GM19395 (cell line): ENCODE measurements at regions not wholly inside any gene's neighbourhood (a gene's known extent, or its start where the extent isn't known, plus 50 kb on each side); places are given as distances from the start of the nearest gene placed in this dataset.

ENCODE experiments used
- ATAC-seq: cut with Tn5 transposase; IDR thresholded peaks from one replicate; pipeline ENCODE4 v1.9.1; 2021; ENCODE audit warnings: mild to moderate bottlenecking, moderate library complexity; ENCODE audit not compliant: unreplicated experiment

- ATAC-seq, result no peak
These were observed 240.2 kb upstream of the CSF3R start for GRCh38 chr1:36722871-36723270.

GRCh38 chr1:36721261-36721660 lies 238.5 kb upstream of the CSF3R start:
- no peak for ATAC-seq

- no peak for ATAC-seq
These were observed 234.7 kb upstream of the CSF3R start for GRCh38 chr1:36717431-36717830.

- no peak for ATAC-seq
These were observed 233.1 kb upstream of the CSF3R start for GRCh38 chr1:36715797-36716196.

GRCh38 chr1:36714301-36714700 lies 231.6 kb upstream of the CSF3R start:
- ATAC-seq, result no peak

- ATAC-seq, result no peak
These were observed 228.8 kb upstream of the CSF3R start for GRCh38 chr1:36711480-36711879.

GRCh38 chr1:36710951-36711350 lies 228.2 kb upstream of the CSF3R start:
- ATAC-seq, result no peak

- ATAC-seq, result no peak
These were observed 227.3 kb upstream of the CSF3R start for GRCh38 chr1:36709869-36710481.

GRCh38 chr1:36708587-36708986 lies 225.9 kb upstream of the CSF3R start:
- no peak for ATAC-seq

GRCh38 chr1:36707221-36707620 lies 224.5 kb upstream of the CSF3R start:
- ATAC-seq, result no peak

GRCh38 chr1:36706416-36706815 lies 223.7 kb upstream of the CSF3R start:
- no peak for ATAC-seq

- ATAC-seq, result no peak
These were observed 222.9 kb upstream of the CSF3R start for GRCh38 chr1:36705629-36706028.

GRCh38 chr1:36703526-36704208 lies 221.0 kb upstream of the CSF3R start:
- no peak for ATAC-seq

GRCh38 chr1:36702963-36703362 lies 220.2 kb upstream of the CSF3R start:
- no peak for ATAC-seq

GRCh38 chr1:36699113-36699911 lies 216.6 kb upstream of the CSF3R start:
- no peak for ATAC-seq

- ATAC-seq, result no peak
These were observed 215.3 kb upstream of the CSF3R start for GRCh38 chr1:36697836-36698605.

GRCh38 chr1:36696261-36696940 lies 213.7 kb upstream of the CSF3R start:
- ATAC-seq, result no peak

GRCh38 chr1:36693603-36694002 lies 210.9 kb upstream of the CSF3R start:
- ATAC-seq, result no peak

GRCh38 chr1:36693161-36693525 lies 210.4 kb upstream of the CSF3R start:
- no peak for ATAC-seq

GRCh38 chr1:36692465-36693160 lies 209.9 kb upstream of the CSF3R start:
- ATAC-seq, result no peak
